ENCODE measurements at regions not wholly inside any gene's neighbourhood (a gene's known extent, or its start where the extent isn't known, plus 50 kb on each side); places are given as distances from the start of the nearest gene placed in this dataset.

DNA sequence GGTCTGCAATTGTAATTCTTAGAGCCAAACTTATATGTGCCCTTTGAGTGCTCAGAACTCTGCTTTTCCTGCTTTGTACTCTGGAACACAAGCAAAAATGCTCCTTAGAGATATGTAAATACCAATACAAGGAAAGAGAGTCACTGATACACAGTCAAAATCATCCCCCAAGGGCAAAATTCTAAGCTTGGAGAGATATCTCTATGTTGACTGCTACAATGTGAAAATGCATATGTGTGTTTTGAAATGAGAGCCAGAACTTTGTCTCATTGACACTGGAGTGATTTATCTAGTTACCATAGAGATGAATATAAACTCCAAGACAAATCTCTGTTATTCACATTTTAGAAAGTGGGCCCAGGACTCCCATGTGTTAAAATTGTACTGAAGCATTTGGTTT is 494.8 kb upstream of the SLITRK1 start:
- Histone ChIP-seq H3K27ac (no peak overlapping the region), H3K9me3 (no peaks in the 10 kb centered on the region), H3K4me1 (no peaks in the 10 kb centered on the region), H3K36me3 (no peaks in the 10 kb centered on the region), H3K4me3 (no peak overlapping the region), H3K27me3 (no peaks in the 10 kb centered on the region)
- no peak for TF ChIP-seq POLR2A (IDR thresholded peaks at IDR 0.05)
- TF ChIP-seq, protein P1, sequence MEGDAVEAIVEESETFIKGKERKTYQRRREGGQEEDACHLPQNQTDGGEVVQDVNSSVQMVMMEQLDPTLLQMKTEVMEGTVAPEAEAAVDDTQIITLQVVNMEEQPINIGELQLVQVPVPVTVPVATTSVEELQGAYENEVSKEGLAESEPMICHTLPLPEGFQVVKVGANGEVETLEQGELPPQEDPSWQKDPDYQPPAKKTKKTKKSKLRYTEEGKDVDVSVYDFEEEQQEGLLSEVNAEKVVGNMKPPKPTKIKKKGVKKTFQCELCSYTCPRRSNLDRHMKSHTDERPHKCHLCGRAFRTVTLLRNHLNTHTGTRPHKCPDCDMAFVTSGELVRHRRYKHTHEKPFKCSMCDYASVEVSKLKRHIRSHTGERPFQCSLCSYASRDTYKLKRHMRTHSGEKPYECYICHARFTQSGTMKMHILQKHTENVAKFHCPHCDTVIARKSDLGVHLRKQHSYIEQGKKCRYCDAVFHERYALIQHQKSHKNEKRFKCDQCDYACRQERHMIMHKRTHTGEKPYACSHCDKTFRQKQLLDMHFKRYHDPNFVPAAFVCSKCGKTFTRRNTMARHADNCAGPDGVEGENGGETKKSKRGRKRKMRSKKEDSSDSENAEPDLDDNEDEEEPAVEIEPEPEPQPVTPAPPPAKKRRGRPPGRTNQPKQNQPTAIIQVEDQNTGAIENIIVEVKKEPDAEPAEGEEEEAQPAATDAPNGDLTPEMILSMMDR (IDR thresholded peaks at IDR 0.05): no peak
- no peak for TF ChIP-seq EP300 (IDR thresholded peaks at IDR 0.05)
- DNase-seq (ENCODE audit: low spot score in 2 of 2): no peak

DNA sequence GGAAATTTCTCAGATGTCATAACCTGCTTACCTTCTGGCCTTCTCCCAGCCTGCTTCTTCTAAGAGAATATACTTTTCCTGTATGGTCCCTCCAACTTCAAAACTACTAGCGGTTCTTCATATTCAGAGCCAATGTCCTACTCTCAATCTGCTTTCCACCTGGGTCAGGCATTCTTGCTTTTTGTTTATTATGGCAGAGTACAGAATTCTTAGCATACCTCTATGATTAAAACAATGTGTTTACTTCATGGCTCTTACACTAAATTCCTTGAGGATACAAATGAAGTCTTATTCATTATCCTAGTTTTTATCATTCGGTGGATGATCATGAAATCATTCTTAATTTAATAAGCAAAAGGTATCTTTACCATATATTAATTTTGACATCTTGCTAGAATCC is 484.2 kb upstream of the SLITRK1 start:
- 53 to 75% methylated on average over 2 of the region's 2 CpGs for WGBS, 2 donors
- no peak overlapping the region for H3K27ac ChIP-seq
- H3K4me3 ChIP-seq: no peak overlapping the region
- TF ChIP-seq POLR2A (IDR thresholded peaks at IDR 0.05) (no peak), EP300 (IDR thresholded peaks at IDR 0.05) (no peak)
- TF ChIP-seq, protein P1 (IDR thresholded peaks at IDR 0.05): no peak
- H3K27me3 ChIP-seq: no peaks in the 10 kb centered on the region
- H3K36me3 ChIP-seq: no peaks in the 10 kb centered on the region
- H3K9me3 ChIP-seq: no peaks in the 10 kb centered on the region
- no peaks in the 10 kb centered on the region for H3K4me1 ChIP-seq
- DNase-seq (ENCODE audit: low spot score in 2 of 2): no peak

DNA sequence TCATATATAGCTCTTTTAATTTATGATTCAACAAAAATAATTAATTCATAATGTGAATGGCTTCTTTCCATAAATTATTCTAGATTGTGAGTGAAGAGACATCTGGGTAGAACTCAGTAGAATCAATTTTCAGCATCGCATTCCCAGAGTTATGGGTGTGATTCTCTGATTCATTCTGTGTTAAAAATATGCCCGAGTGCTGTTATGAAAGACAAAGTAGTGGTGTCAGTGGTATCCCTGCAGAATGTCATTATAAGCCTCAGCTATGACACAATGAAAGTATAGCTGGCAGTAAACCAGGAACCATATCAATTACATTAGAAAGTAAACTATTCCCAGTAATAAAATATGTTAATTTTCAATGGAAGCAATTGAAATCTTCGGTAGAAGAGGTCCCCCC is 480.5 kb upstream of the SLITRK1 start:
- no peak for DNase-seq (ENCODE audit: low spot score in 2 of 2)
- no peaks in the 10 kb centered on the region for H3K27me3 ChIP-seq
- H3K9me3 ChIP-seq: no peaks in the 10 kb centered on the region
- no peaks in the 10 kb centered on the region for H3K36me3 ChIP-seq
- no peak for TF ChIP-seq POLR2A (IDR thresholded peaks at IDR 0.05)
- TF ChIP-seq EP300 (IDR thresholded peaks at IDR 0.05): no peak
- TF ChIP-seq, protein P1 (IDR thresholded peaks at IDR 0.05): no peak
- no peak overlapping the region for H3K4me3 ChIP-seq
- no peak overlapping the region for H3K27ac ChIP-seq
- WGBS, 2 donors: 53 to 62% methylated on average over 3 of the region's 3 CpGs
- no peaks in the 10 kb centered on the region for H3K4me1 ChIP-seq

DNA sequence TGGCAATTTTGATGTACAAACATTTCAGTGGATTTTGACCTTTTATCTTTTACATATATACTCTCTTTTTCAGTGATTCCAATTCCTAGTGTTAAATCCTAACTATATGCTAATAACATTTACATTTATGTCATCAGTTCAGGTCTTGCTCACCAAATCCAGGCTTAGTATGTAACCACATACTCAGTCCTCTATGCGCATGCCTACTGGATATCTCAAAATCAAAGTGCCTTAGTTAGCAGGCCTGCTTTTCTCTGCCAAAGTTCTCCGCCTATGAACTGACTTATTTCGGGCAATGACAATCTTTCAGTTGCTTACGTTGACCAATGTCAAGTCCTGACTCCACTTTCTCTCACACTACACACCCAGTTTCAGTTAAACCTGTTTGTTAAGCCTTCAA is 478.5 kb upstream of the SLITRK1 start:
- H3K4me3 ChIP-seq: no peak overlapping the region
- no peak for DNase-seq (ENCODE audit: low spot score in 2 of 2)
- no peaks in the 10 kb centered on the region for H3K4me1 ChIP-seq
- no peaks in the 10 kb centered on the region for H3K36me3 ChIP-seq
- TF ChIP-seq, protein P1 (IDR thresholded peaks at IDR 0.05): no peak
- no peak for TF ChIP-seq POLR2A (IDR thresholded peaks at IDR 0.05)
- no peak for TF ChIP-seq EP300 (IDR thresholded peaks at IDR 0.05)
- H3K27ac ChIP-seq: no peak overlapping the region
- 92 to 93% methylated on average over 4 of the region's 4 CpGs for WGBS, 2 donors
- H3K9me3 ChIP-seq: no peaks in the 10 kb centered on the region
- H3K27me3 ChIP-seq: no peaks in the 10 kb centered on the region

DNA sequence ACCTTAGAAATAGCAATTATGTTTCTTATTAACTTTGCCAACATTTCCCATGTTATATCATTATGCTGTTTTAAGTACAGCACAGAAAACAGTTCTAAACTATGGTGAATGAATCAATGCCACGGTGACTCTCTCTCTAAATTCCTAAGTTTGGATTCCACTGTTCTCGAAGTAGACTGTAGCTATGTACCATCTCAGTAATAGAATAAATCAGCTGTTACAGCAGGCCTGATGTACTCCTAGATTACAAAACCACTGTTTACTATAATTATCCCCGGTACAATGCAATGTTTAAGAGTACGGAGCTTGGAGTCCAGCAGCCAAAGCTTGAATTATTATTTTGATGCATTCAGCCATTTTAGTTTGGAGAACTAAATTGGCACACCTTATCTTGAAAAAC is 476.3 kb upstream of the SLITRK1 start:
- DNase-seq (ENCODE audit: low spot score in 2 of 2): no peak
- TF ChIP-seq, protein P1 (IDR thresholded peaks at IDR 0.05): no peak
- no peak for TF ChIP-seq EP300 (IDR thresholded peaks at IDR 0.05)
- TF ChIP-seq POLR2A (IDR thresholded peaks at IDR 0.05): no peak
- Histone ChIP-seq H3K9me3 (no peaks in the 10 kb centered on the region), H3K27ac (no peak overlapping the region), H3K4me3 (no peak overlapping the region), H3K36me3 (no peaks in the 10 kb centered on the region), H3K4me1 (no peaks in the 10 kb centered on the region), H3K27me3 (no peaks in the 10 kb centered on the region)
- 80 to 84% methylated on average over 4 of the region's 4 CpGs for WGBS, 2 donors

Measured in tibial nerve (tissue), 4 donors.